ENCODE measurements at regions not wholly inside any gene's neighbourhood (a gene's known extent, or its start where the extent isn't known, plus 50 kb on each side); places are given as distances from the start of the nearest gene placed in this dataset.

GRCh38 chr15:93656041-93656440 lies 567.0 kb upstream of the RGMA start:
- POLR2A ChIA-PET: no interaction called here
- Histone ChIP-seq H3K4me3 (ENCODE audit: low read depth, low read length) (no peak overlapping the region), H3K27ac (ENCODE audit: low read depth, low read length) (no peak overlapping the region), H3K27me3 (ENCODE audit: control insufficient read depth, insufficient read depth, low read length) (no peaks in the 10 kb centered on the region), H3K9me3 (ENCODE audit: control insufficient read depth, insufficient read depth, low read length) (peaks cover 4% of the 10 kb centered on the region; the same call in 1 of the 2 replicates)
- no peak for DNase-seq (ENCODE audit: low read depth, low spot score)
- CTCF ChIA-PET: no interaction called here
- no peak for TF ChIP-seq CTCF (IDR thresholded peaks at IDR 0.05; ENCODE audit: low read depth, low read length)

GRCh38 chr15:93649691-93650235 lies 560.8 kb upstream of the RGMA start:
- no peaks in the 10 kb centered on the region for H3K27me3 ChIP-seq (ENCODE audit: control insufficient read depth, insufficient read depth, low read length)
- H3K27ac ChIP-seq (ENCODE audit: low read depth, low read length): no peak overlapping the region
- CTCF ChIA-PET: no interaction called here
- no peak for TF ChIP-seq CTCF (IDR thresholded peaks at IDR 0.05; ENCODE audit: low read depth, low read length)
- no peak for DNase-seq (ENCODE audit: low read depth, low spot score)
- H3K4me3 ChIP-seq (ENCODE audit: low read depth, low read length): no peak overlapping the region
- POLR2A ChIA-PET: no interaction called here
- peaks cover 16% of the 10 kb centered on the region; the same call in 1 of the 2 replicates for H3K9me3 ChIP-seq (ENCODE audit: control insufficient read depth, insufficient read depth, low read length)

GRCh38 chr15:93646193-93646592 lies 557.2 kb upstream of the RGMA start:
- Histone ChIP-seq H3K9me3 (ENCODE audit: control insufficient read depth, insufficient read depth, low read length) (peaks cover 16% of the 10 kb centered on the region), H3K4me3 (ENCODE audit: low read depth, low read length) (no peak overlapping the region), H3K27me3 (ENCODE audit: control insufficient read depth, insufficient read depth, low read length) (no peaks in the 10 kb centered on the region), H3K27ac (ENCODE audit: low read depth, low read length) (no peak overlapping the region)
- no peak for TF ChIP-seq CTCF (IDR thresholded peaks at IDR 0.05; ENCODE audit: low read depth, low read length)
- CTCF ChIA-PET: no interaction called here
- no peak for DNase-seq (ENCODE audit: low read depth, low spot score)
- POLR2A ChIA-PET: no interaction called here

- H3K27ac ChIP-seq (ENCODE audit: low read depth, low read length): no peak overlapping the region
- no peak for DNase-seq (ENCODE audit: low read depth, low spot score)
- peaks cover 16% of the 10 kb centered on the region for H3K9me3 ChIP-seq (ENCODE audit: control insufficient read depth, insufficient read depth, low read length)
- no peaks in the 10 kb centered on the region for H3K27me3 ChIP-seq (ENCODE audit: control insufficient read depth, insufficient read depth, low read length)
- ChIA-PET POLR2A (no interaction called here), CTCF (no interaction called here)
- H3K4me3 ChIP-seq (ENCODE audit: low read depth, low read length): no peak overlapping the region
- no peak for TF ChIP-seq CTCF (IDR thresholded peaks at IDR 0.05; ENCODE audit: low read depth, low read length)
These were observed 556.6 kb upstream of the RGMA start for GRCh38 chr15:93645594-93645993.

GRCh38 chr15:93644595-93644994 lies 555.6 kb upstream of the RGMA start:
- no peak for TF ChIP-seq CTCF (IDR thresholded peaks at IDR 0.05; ENCODE audit: low read depth, low read length)
- no peak overlapping the region for H3K27ac ChIP-seq (ENCODE audit: low read depth, low read length)
- DNase-seq (ENCODE audit: low read depth, low spot score): no peak
- ChIA-PET CTCF (no interaction called here), POLR2A (no interaction called here)
- peaks cover 16% of the 10 kb centered on the region for H3K9me3 ChIP-seq (ENCODE audit: control insufficient read depth, insufficient read depth, low read length)
- H3K27me3 ChIP-seq (ENCODE audit: control insufficient read depth, insufficient read depth, low read length): no peaks in the 10 kb centered on the region
- no peak overlapping the region for H3K4me3 ChIP-seq (ENCODE audit: low read depth, low read length)

All from AG04450 (cell line).